GM12892 (cell line): ENCODE measurements at regions not wholly inside any gene's neighbourhood (a gene's known extent, or its start where the extent isn't known, plus 50 kb on each side); places are given as distances from the start of the nearest gene placed in this dataset.

Experiments
- DNase-seq: peaks from one replicate; pipeline ENCODE4 v3.0.0; 2011; ENCODE audit not compliant: insufficient read length
- FAIRE-seq: peaks from 2 replicates; lab custom pipeline; 2011; peaks lifted over from hg19 to GRCh38; lab: Jason Lieb, UNC
- POLR2A ChIP-seq: IDR thresholded peaks from 2 replicates; pipeline ENCODE4 v1.6.1; 2011; ENCODE audit warnings: low read depth, low read length, control low read depth
- POLR2AphosphoS5 ChIP-seq: IDR thresholded peaks from 2 replicates; pipeline ENCODE4 v1.6.1; 2011; ENCODE audit warnings: low read depth, low read length, control low read depth
- TAF1 ChIP-seq: IDR thresholded peaks from 2 replicates; pipeline ENCODE4 v1.6.1; 2011; ENCODE audit warnings: low read depth, mild to moderate bottlenecking, control low read depth, low read length, borderline replicate concordance

GRCh38 chr2:14194233-14194632 lies 438.3 kb upstream of the LRATD1 start:
- DNase-seq (no peak), FAIRE-seq (no peak)
- no peak for TF ChIP-seq TAF1
- TF ChIP-seq POLR2AphosphoS5 = no peak
- no peak for TF ChIP-seq POLR2A

GRCh38 chr2:14197293-14197692 lies 435.2 kb upstream of the LRATD1 start:
- DNase-seq (no peak), FAIRE-seq (no peak)
- TF ChIP-seq POLR2AphosphoS5 = no peak
- no peak for TF ChIP-seq TAF1
- no peak for TF ChIP-seq POLR2A

DNA sequence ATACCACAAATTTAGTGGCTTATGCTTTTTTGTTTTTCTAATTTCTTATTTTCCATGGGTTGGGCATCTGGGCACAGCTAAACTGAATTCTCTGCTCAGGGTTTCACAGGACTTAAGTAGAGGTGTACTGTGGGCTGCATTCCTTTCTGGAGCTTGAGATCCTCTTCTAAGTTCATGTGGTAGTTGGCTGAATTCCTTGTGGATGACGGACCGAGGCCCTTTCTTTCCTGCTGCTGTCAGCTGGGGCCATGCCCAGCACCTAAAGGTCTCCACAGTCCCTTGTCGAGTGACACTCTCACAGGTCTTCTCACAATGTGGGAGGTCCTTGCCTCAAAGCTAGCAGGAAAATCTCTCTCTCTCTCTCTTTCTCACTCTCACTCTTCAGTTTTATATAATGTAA lies 433.5 kb upstream of the LRATD1 start:
- no peak for TF ChIP-seq POLR2AphosphoS5
- no peak for TF ChIP-seq POLR2A
- TF ChIP-seq TAF1 = no peak
- FAIRE-seq = no peak
- no peak for DNase-seq

DNA sequence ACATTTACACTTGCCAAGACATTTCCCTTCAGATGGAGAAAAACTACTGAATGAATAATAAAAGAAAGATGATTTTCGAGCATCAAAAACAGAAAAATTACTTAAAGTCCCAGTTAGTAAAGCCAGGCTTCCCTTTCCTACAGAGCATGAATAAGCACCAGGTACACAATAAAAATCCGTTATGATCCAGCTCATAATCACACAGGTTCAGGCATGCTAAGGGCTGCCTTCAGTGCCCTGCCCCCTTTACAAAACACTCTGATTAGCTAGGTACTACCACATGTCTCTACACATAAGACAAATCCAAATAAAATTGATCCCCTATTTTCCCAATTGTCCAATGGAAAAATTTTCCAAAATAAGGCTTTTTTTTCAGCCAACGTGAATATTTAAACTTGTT lies 413.2 kb upstream of the LRATD1 start:
- TF ChIP-seq POLR2A (no peak), TAF1 (no peak), POLR2AphosphoS5 (no peak)
- no peak for FAIRE-seq
- DNase-seq = no peak

DNA sequence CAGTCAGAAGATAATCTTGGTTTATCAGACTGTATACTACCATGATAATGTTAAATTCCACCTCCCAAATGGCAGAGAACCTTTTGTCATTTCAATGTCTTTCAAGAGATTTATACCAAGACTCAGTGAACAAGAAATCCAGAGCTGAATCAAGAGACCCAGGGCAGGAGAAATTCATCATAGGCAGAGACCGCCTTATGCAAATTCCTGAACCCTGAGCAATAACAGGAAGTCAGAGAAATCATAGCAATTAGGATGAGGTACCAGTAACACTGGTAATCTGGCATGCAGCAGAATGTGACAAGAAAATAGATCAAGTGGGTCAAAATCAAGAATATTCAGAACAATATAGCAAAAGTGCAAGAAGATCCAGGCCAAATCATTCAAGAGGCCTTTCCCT lies 412.4 kb upstream of the LRATD1 start:
- no peak for DNase-seq
- TF ChIP-seq POLR2AphosphoS5 (no peak), TAF1 (no peak), POLR2A (no peak)
- no peak for FAIRE-seq

DNA sequence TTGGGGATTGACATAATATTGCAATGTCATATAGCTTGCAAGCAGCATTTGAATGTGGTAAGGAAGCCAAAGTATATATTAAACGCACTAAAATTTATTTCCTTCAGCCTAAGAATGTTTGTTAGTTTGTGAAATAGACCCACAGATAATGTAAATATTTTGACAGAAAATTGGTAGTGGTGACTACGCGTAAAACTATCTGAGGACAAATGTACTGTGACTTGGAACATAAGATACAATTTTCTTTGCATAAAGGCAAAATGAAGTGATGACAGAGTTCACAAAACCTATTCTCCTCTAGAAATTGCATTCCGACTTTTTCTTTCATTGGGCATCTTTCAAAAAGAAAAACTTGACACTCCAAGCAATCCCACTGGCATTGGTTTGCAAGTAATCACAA lies 411.1 kb upstream of the LRATD1 start:
- TF ChIP-seq POLR2A (no peak), TAF1 (no peak), POLR2AphosphoS5 (no peak)
- no peak for FAIRE-seq
- DNase-seq = no peak

- TF ChIP-seq POLR2A (no peak), TAF1 (no peak), POLR2AphosphoS5 (no peak)
- FAIRE-seq (no peak), DNase-seq (no peak)
Observed at GRCh38 chr2:14223576-14223975, 408.9 kb upstream of the LRATD1 start.

- TF ChIP-seq TAF1 = no peak
- TF ChIP-seq POLR2AphosphoS5 = no peak
- TF ChIP-seq POLR2A = no peak
- FAIRE-seq = no peak
- DNase-seq = no peak
Observed at GRCh38 chr2:14231391-14231898, 401.1 kb upstream of the LRATD1 start.

- no peak for TF ChIP-seq TAF1
- no peak for TF ChIP-seq POLR2AphosphoS5
- no peak for TF ChIP-seq POLR2A
- FAIRE-seq = no peak
- DNase-seq = no peak
Observed at GRCh38 chr2:14232217-14232616, 400.3 kb upstream of the LRATD1 start.

DNA sequence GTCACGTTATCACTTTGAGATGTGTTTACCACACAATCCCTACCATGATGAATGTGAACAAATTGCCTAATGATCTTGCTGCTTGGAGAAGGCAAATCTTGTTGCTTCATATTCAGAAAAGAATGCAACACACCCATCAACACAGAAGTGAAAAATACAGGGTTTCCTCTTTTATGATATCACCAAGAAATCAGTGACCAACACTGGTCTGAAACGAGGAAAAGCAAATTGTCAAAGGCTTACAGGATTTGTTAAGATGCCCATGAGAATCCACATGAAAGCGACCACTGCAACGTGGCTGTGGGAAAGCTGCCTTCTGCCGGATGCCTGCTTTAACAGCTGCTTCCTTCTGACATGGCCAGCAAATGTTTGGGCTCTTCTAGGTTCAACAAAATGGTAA lies 397.6 kb upstream of the LRATD1 start:
- TF ChIP-seq POLR2AphosphoS5 (no peak), POLR2A (no peak), TAF1 (no peak)
- no peak for FAIRE-seq
- no peak for DNase-seq

DNA sequence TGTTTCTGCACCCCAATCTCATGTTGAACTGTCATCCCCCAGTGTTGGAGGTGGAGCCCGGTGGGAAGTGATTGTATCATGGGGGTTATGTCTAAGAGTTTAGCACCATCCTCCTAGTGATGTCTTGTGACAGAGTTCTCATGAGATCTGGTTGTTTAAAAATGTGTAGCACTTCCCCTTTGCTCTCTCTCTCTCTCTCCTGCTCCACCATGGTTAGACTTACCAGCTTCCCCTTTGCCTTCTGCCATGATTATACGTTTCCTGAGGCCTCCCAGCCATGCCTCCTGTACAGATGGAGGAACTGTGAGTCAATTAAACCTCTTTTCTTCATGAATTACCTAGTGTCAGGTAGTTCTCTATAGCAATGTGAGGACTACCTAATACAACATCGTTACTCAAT lies 396.9 kb upstream of the LRATD1 start:
- FAIRE-seq = no peak
- no peak for DNase-seq

GRCh38 chr2:14237902-14238301 lies 394.6 kb upstream of the LRATD1 start:
- no peak for FAIRE-seq
- no peak for DNase-seq
- TF ChIP-seq TAF1 = no peak
- TF ChIP-seq POLR2AphosphoS5 = no peak
- TF ChIP-seq POLR2A = no peak

More for the DNA sequence above, 396.9 kb upstream of the LRATD1 start:
- TF ChIP-seq POLR2AphosphoS5 (no peak), TAF1 (no peak), POLR2A (no peak)
